ENCODE measurements at regions not wholly inside any gene's neighbourhood (a gene's known extent, or its start where the extent isn't known, plus 50 kb on each side); places are given as distances from the start of the nearest gene placed in this dataset.

- H3K27me3 ChIP-seq (ENCODE audit: control insufficient read depth in 1 of 2, insufficient read depth in 2 of 2, low read length in 2 of 2): no peaks in the 10 kb centered on the region
- intact Hi-C loops (cut with micrococcal nuclease; ENCODE audit: unreplicated experiment) (no loop called here), in situ Hi-C loops (cut with HindIII; ENCODE audit: extremely low pct_ligation_motif_present, low pct_unique_long_range_greater_than_20kb) (no loop called here)
- ChIA-PET POLR2A (interaction anchor here (2.4 kb wide), 1 partner anchor 10 kb away, joined by 5 read pairs; no protein-coding TSS in a partner anchor), CTCF (ENCODE audit: low intra/inter-chr PET ratio, low total read pairs) (no interaction called here)
- H3K36me3 ChIP-seq (replicated peaks in 1 of 2; ENCODE audit: control insufficient read depth in 1 of 2, insufficient read depth in 2 of 2, low read length in 2 of 2): no peaks in the 10 kb centered on the region
- WGBS (ENCODE audit: low lambda C conversion rate): 90% methylated on average over 2 of the region's 2 CpGs
- no peaks in the 10 kb centered on the region for H4K20me1 ChIP-seq (ENCODE audit: insufficient read depth, low read length)
- no peak overlapping the region for H3K27ac ChIP-seq (ENCODE audit: extremely low read length, insufficient read depth, low read length)
- H3K4me1 ChIP-seq (ENCODE audit: insufficient read depth, low read length): peaks cover 2% of the 10 kb centered on the region
- H3K79me2 ChIP-seq (ENCODE audit: insufficient read depth, low read length): no peaks in the 10 kb centered on the region
- H3K9me3 ChIP-seq (ENCODE audit: low read length): no peaks in the 10 kb centered on the region
- H3K9ac ChIP-seq (ENCODE audit: insufficient read depth, low read depth, low read length): no peak overlapping the region
- H3K4me3 ChIP-seq (replicated peaks in 1 of 3; ENCODE audit: insufficient read depth in 1 of 3, low read depth in 2 of 3, low read length in 3 of 3): no peak overlapping the region
- H3K4me2 ChIP-seq (ENCODE audit: low read depth, low read length): no peak overlapping the region
- DNase-seq (ENCODE audit: low spot score) (no peak), ATAC-seq (no peak), FAIRE-seq (no peak)
- no peak overlapping the region for H2AFZ ChIP-seq (ENCODE audit: low read length)
- BruUV-seq (replicated peaks): no TSS peak
- TF ChIP-seq ZNF251 (CRISPR knock-in tag; IDR thresholded peaks at IDR 0.05) (no peak), PAX8 (CRISPR knock-in tag; IDR thresholded peaks at IDR 0.05; ENCODE audit: borderline replicate concordance) (no peak), CENPX (CRISPR knock-in tag; IDR thresholded peaks at IDR 0.05) (no peak), ZNF318 (CRISPR knock-in tag; IDR thresholded peaks at IDR 0.05) (no peak), ZNF577 (CRISPR knock-in tag; IDR thresholded peaks at IDR 0.05; ENCODE audit: borderline replicate concordance, low read depth) (no peak), GRHL1 (CRISPR knock-in tag; conservative IDR thresholded peaks at IDR 0.05) (no peak), ZNF703 (CRISPR knock-in tag; IDR thresholded peaks at IDR 0.05; ENCODE audit: borderline replicate concordance) (no peak), POLR2AphosphoS5 (IDR thresholded peaks at IDR 0.05; ENCODE audit: low read depth, low read length) (no peak), RERE (CRISPR knock-in tag; IDR thresholded peaks at IDR 0.05; ENCODE audit: low read depth) (no peak), SMC3 (IDR thresholded peaks at IDR 0.05; ENCODE audit: low read length) (no peak)
Observed at GRCh38 chr7:17120756-17121155, 177.7 kb upstream of the AHR start.

Measured in HepG2 (cell line).